Middle frontal gyrus (tissue), 1 donor: ENCODE measurements at regions not wholly inside any gene's neighbourhood (a gene's known extent, or its start where the extent isn't known, plus 50 kb on each side); places are given as distances from the start of the nearest gene placed in this dataset.

Experiments
- DNase-seq: peaks from one replicate; pipeline ENCODE4 v3.0.0-alpha.2; 2015; ENCODE audit warnings: low spot score; ENCODE audit errors: extremely low spot score

GRCh38 chr22:44592824-44593148 is 94.8 kb upstream of the RTL6 start:
- no peak for DNase-seq

- DNase-seq = no peak
Measured at GRCh38 chr22:44592126-44592823, 94.2 kb upstream of the RTL6 start.

GRCh38 chr22:44591146-44591790 is 93.2 kb upstream of the RTL6 start:
- no peak for DNase-seq

- no peak for DNase-seq
Measured at GRCh38 chr22:44590291-44590690, 92.3 kb upstream of the RTL6 start.

GRCh38 chr22:44589831-44590230 is 91.8 kb upstream of the RTL6 start:
- DNase-seq = no peak

- no peak for DNase-seq
Measured at GRCh38 chr22:44588348-44588747, 90.3 kb upstream of the RTL6 start.

GRCh38 chr22:44587737-44588310 is 89.8 kb upstream of the RTL6 start:
- no peak for DNase-seq

GRCh38 chr22:44586999-44587736 is 89.1 kb upstream of the RTL6 start:
- no peak for DNase-seq

GRCh38 chr22:44586351-44586990 is 88.4 kb upstream of the RTL6 start:
- no peak for DNase-seq

GRCh38 chr22:44585559-44586350 is 87.7 kb upstream of the RTL6 start:
- no peak for DNase-seq

GRCh38 chr22:44584256-44584902 is 86.3 kb upstream of the RTL6 start:
- no peak for DNase-seq

- no peak for DNase-seq
Measured at GRCh38 chr22:44583854-44584253, 85.8 kb upstream of the RTL6 start.

- no peak for DNase-seq
Measured at GRCh38 chr22:44583061-44583760, 85.2 kb upstream of the RTL6 start.

- no peak for DNase-seq
Measured at GRCh38 chr22:44582016-44582415, 84.0 kb upstream of the RTL6 start.

- no peak for DNase-seq
Measured at GRCh38 chr22:44581096-44581435, 83.0 kb upstream of the RTL6 start.

- no peak for DNase-seq
Measured at GRCh38 chr22:44580176-44581095, 82.4 kb upstream of the RTL6 start.

- DNase-seq = no peak
Measured at GRCh38 chr22:44578516-44579230, 80.6 kb upstream of the RTL6 start.

- no peak for DNase-seq
Measured at GRCh38 chr22:44578110-44578457, 80.1 kb upstream of the RTL6 start.
